H7 (cell line): ENCODE measurements at regions not wholly inside any gene's neighbourhood (a gene's known extent, or its start where the extent isn't known, plus 50 kb on each side); places are given as distances from the start of the nearest gene placed in this dataset.
A peak's percentile ranks its signal among the peaks of the same experiment; 100 is the strongest.
"Not testable (repeated sequence)": the region's sequence is repeated elsewhere in the genome, so short reads cannot be mapped to it uniquely, and the experiment has no call there.

Experiments
- DNase-seq: peaks from one replicate; pipeline ENCODE4 v3.0.0; 2012
- H3K27me3 ChIP-seq: 2 replicates; pipeline ENCODE4 v1.6.0; 2011; ENCODE audit warnings: mild to moderate bottlenecking, low read length; ENCODE audit not compliant: control insufficient read depth, insufficient read depth
- H3K36me3 ChIP-seq: replicated peaks from 2 replicates; pipeline ENCODE4 v1.5.1; 2011; ENCODE audit warnings: low read length; ENCODE audit not compliant: control insufficient read depth, insufficient read depth
- H3K4me3 ChIP-seq: 2 replicates; pipeline ENCODE4 v1.5.1; 2011; ENCODE audit warnings: low read depth, mild to moderate bottlenecking, control low read depth, low read length, moderate library complexity; ENCODE audit not compliant: insufficient read depth

DNA sequence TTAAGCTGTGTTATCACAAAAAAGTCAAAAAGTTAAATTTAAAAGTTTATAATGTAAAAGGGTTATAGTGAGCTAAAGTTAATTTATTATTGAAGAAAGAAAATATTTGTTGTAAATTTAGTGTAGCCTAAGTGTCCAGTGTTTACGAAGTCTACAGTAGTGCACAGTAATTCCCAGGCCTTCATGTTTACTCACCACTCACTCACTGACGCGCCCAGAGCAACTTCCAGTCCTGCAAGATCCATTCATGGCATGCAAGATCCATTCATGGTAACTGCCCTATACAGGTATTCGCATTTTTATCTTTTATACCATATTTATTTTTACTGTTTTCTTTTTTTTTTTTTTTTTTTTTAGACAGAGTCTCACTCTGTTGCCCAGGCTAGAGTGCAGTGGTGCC is 69.5 kb downstream of the TPRA1 start:
- DNase-seq: no peak
- Histone ChIP-seq H3K27me3 (no peaks in the 10 kb centered on the region), H3K4me3 (no peak overlapping the region), H3K36me3 (no peaks in the 10 kb centered on the region)

DNA sequence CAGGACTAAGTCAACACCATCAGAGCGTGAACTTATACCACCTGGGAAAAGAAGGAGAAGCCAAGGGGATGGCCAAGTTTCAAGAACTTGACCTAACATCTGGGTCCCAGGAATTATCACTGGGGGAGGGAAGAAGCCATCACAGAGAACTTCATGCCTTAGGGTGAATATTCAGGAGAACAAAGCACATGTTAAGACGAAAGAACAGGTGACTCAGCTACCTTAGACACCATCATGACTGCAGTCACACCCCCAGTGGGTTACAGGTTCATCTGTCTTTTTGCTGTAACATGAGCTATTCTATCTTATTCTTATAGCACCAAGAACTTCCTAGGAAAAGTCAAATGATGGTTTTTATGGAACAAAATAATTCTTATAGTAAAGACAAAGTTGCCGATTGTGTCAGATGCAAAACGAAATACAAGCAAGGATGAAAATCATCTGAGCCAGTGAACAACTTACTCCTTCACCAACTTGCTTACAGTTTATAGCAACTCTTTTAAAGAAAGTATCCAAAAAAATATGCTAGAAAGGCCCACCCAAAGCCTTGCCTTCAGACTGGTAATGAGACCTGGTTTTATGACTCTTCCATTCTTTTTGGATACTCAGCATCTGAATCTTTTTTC is 72.0 kb downstream of the TPRA1 start:
- no peak overlapping the region for H3K4me3 ChIP-seq
- no peak for DNase-seq
- H3K27me3 ChIP-seq: no peaks in the 10 kb centered on the region
- no peaks in the 10 kb centered on the region for H3K36me3 ChIP-seq

DNA sequence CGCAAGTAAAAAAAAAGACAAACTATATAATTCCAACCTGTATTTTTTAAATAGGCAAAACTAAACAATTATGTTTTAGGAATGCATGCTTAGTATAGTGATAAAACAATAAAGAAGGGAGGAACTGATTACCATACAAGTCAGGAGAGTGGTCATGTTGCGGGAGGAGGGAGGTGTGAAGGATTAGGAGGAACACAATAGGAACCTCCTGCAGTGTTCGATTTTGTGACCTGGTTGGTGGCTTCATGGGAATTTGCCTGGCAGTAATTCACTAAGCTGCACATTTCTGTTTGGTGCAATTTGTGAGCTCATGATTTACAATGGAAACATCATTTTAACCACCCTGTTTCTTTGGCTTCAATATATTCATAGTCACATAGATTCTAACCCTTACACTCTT is 78.3 kb downstream of the TPRA1 start:
- Histone ChIP-seq H3K27me3 (no peaks in the 10 kb centered on the region), H3K36me3 (no peaks in the 10 kb centered on the region), H3K4me3 (no peak overlapping the region)
- DNase-seq: no peak

DNA sequence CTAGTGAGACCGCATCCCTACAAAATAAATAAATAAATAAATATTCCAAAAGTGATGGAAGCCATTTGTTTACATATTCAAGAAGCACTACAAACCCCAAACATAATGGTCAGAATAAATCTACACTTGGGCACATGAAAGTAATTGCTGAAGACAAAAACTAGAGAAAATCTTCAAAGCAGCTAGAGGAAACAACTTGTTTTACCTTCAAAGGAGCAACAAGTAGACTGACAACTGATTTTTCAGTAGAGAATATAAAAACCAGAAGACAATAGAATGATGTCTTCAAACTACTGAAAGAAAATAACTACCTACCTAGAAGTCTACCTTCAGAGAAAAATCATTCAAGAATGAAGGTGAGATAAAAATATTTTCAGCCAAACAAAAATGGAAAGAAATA is 89.4 kb downstream of the TPRA1 start:
- DNase-seq: no peak
- H3K36me3 ChIP-seq: no peaks in the 10 kb centered on the region
- H3K27me3 ChIP-seq: no peaks in the 10 kb centered on the region
- no peak overlapping the region for H3K4me3 ChIP-seq

DNA sequence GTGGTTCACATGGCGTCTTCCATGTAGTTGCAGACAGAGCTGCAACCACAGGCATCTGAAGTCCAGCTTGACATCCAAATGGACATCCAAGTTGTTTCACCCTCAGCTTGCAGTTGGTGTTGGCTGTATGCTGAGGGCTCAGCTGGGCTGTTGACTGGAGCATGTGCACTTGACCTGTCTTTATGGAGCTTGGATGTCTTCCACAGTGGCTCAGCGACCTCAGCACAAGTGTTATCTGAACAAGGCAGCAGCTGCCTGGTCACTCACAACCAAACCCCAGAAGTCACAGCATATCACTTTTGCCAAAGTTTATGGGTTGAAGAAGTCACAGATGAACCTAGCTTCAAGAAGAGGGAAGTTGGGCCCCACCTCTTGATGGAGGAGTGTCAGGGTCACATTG is 92.9 kb downstream of the TPRA1 start:
- H3K4me3 ChIP-seq: no peak overlapping the region
- no peaks in the 10 kb centered on the region for H3K27me3 ChIP-seq
- no peaks in the 10 kb centered on the region for H3K36me3 ChIP-seq
- no peak for DNase-seq

DNA sequence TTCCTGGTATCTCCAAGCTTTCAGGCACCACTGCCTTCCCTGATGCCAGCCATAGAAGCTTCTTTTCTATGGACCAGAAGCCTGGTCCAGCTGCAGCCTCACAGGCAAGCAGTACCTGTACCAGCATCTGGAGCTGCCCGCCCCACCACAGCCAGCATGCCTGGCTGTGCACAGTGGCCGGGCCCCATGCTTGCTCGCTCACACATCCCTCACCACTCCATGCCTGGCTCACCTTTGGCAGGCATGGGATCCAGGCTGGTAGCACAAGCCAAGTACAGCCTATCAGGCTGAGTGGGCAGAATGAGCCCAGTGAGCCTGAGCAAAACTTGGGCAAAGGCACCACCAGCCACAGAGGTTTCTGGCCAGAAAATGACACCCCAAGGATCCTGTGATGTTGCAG is 93.4 kb downstream of the TPRA1 start:
- no peak for DNase-seq
- H3K4me3 ChIP-seq: no peak overlapping the region
- no peaks in the 10 kb centered on the region for H3K36me3 ChIP-seq
- no peaks in the 10 kb centered on the region for H3K27me3 ChIP-seq

- no peak overlapping the region for H3K4me3 ChIP-seq
- DNase-seq: no peak
Observed at GRCh38 chr3:127495821-127496655, 94.5 kb downstream of the TPRA1 start.

GRCh38 chr3:127493924-127494646 is 96.4 kb downstream of the TPRA1 start:
- DNase-seq: no peak
- no peaks in the 10 kb centered on the region for H3K27me3 ChIP-seq
- no peaks in the 10 kb centered on the region for H3K36me3 ChIP-seq
- H3K4me3 ChIP-seq: no peak overlapping the region

More at GRCh38 chr3:127495821-127496655, 94.5 kb downstream of the TPRA1 start:
- no peaks in the 10 kb centered on the region for H3K36me3 ChIP-seq
- H3K27me3 ChIP-seq: no peaks in the 10 kb centered on the region

GRCh38 chr3:127492426-127492825 is 98.1 kb downstream of the TPRA1 start:
- DNase-seq: no peak
- H3K36me3 ChIP-seq: no peaks in the 10 kb centered on the region
- no peak overlapping the region for H3K4me3 ChIP-seq
- H3K27me3 ChIP-seq: no peaks in the 10 kb centered on the region

GRCh38 chr3:127491909-127492308 is 98.6 kb downstream of the TPRA1 start:
- no peaks in the 10 kb centered on the region for H3K27me3 ChIP-seq
- H3K36me3 ChIP-seq: no peaks in the 10 kb centered on the region
- no peak for DNase-seq
- H3K4me3 ChIP-seq: no peak overlapping the region

- H3K27me3 ChIP-seq: no peaks in the 10 kb centered on the region
- no peak for DNase-seq
- H3K36me3 ChIP-seq: no peaks in the 10 kb centered on the region
- H3K4me3 ChIP-seq: no peak overlapping the region
Observed at GRCh38 chr3:127491323-127491722, 99.2 kb downstream of the TPRA1 start.

DNA sequence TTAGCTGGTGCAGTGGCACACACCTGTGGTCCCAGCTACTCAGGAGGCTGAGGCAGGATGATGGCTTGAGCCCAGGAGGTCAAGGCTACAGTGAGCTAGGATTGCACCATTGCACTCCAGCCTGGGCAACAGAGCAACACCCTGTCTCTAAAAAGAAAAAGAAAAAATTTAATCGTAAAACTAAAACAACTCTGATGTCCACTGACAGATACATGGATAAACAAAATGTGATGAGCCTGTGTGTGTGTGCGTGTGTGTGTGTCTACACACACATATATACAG is 99.6 kb downstream of the TPRA1 start:
- not testable (repeated sequence) for H3K4me3 ChIP-seq, DNase-seq, H3K27me3 ChIP-seq, H3K36me3 ChIP-seq

DNA sequence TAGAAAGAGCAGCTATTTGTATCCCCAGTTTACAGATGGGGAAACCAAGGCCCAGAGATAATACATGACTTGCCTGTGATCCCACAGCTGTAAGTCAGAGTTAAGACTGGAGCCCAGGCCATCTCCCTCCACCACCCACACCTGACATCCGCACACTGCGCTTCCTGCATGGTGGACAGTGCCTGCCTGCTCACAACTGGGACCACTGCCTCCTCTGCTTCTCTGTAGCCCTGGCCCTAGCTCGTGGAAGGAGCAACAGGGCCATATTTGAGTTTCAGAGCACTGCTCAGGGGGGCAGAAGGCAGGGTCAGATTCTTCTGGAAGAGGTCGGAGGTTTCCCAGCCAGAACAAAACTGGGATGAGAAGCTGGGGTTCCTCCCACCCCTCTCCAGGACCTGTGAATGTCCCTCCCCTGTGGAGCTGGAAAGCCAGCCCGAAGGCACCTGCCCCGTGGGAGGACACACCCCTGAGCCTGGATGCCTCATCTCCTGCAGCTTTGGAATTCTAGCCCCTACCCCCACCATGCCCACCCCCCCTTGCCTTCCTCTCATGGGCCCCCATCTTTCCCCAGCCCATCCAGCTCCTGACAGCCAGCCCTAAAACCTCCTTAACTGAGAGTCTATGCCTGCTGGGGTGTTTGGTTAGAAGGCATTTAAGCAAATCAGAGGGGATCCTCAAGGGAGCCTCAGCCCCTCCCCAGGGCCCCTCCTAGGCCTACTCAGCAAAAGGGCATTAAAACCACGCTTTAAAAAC is 100.1 kb downstream of the TPRA1 start:
- no peak overlapping the region for H3K4me3 ChIP-seq
- DNase-seq: peak; percentile 39
- H3K36me3 ChIP-seq: no peaks in the 10 kb centered on the region
- H3K27me3 ChIP-seq: no peaks in the 10 kb centered on the region

DNA sequence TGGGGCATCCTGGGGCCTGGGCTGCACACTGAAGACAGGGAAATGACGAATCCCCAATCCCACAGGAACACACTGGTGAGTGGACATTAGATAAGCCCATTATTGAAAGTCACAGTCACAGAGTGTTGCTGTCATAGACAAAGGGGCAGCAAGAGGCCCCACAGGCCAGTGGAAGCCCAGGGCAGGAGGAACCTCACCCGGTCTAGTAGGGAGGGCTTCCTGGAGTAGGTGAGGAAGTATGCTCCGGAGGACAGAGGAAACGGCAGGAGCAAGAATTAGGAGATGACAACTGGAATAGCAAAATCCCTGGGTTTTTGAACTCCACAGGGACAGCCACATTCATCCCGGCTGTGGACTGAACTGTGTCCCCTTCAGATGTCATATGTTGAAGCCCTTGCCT is 101.2 kb downstream of the TPRA1 start:
- H3K4me3 ChIP-seq: no peak overlapping the region
- no peak for DNase-seq
- H3K36me3 ChIP-seq: no peaks in the 10 kb centered on the region
- H3K27me3 ChIP-seq: no peaks in the 10 kb centered on the region
